ENCODE measurements at regions not wholly inside any gene's neighbourhood (a gene's known extent, or its start where the extent isn't known, plus 50 kb on each side); places are given as distances from the start of the nearest gene placed in this dataset.
A peak's percentile ranks its signal among the peaks of the same experiment; 100 is the strongest.
"Not testable (repeated sequence)": the region's sequence is repeated elsewhere in the genome, so short reads cannot be mapped to it uniquely, and the experiment has no call there.

DNA sequence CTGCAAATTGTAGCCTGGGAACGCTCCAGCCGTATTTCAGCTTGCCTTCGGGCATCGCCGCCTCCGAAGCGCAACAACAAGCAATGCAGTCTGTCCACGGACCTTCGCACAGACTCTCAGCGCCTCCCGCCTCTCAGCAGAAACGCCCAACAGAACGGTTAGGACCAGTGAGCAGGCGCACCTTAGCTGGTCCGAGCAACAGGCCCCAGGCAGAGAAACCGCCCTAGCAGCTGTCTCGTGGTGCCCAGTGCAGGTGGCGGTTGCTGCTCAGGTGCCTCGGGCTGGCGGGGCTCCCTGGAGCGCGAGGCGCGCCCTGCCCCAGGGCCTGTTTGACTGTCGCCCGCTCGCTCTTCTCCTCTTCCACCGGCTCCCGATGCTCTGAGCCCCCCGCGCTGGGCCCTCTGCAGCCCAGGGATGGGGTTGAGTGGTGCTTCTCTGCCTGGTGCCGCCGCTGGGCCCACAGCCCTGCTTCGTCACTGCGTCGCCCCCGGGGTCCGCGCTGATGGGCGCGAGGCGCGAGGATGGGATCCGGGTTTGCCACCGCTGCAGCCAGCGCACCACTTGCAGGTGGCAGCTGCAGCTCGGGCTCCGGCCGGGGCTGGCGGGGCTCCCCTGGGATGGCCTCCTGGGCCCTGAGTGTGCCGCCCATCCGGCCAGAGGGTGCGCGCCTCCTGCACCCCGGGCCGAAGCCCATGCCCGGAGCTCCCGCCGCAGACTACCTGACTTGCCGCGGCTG, 268.4 kb upstream of the FRG2C start:
- DNase-seq = no peak

DNA sequence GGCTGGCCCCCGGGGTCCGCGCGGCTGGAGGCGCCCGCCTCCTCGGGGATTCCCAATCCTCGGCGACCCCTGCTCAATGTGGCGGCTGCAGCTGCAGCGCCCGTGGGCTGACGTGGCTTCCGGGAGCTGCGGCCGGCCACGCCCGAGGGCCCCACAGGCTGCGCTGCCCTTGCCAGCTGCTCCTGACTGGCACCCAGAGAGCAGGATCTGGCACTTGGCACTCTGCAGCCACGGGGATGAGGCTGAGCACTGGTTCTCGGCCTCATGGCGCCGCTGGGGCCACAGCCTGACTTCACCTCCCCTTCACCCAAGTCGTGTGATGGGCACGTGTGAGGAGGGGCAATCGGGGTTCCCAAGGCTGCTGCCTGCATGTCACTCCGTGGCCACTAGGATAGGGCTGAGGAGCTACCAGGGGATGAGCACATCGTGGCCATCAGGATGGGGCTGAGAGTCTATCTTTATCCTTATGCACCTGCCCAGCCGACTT, 267.8 kb upstream of the FRG2C start:
- DNase-seq = no peak

DNA sequence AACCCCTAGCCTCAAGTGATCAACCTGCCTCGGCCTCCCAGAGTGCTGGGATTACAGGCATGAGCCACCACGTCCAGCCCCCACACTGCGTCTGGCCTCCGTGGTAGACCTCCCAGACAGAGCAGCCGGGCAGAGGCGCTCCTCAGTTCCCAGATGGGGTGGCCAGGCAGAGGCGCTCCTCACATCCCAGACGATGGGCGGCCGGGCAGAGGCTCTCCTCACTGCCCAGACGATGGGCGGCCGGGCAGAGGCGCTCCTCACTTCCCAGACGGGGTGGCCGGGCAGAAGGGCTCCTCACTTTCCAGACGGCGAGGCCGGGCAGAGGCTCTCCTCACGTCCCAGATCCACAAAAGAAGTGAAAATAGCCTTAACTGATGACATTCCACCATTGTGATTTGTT, 266.6 kb upstream of the FRG2C start:
- not testable (repeated sequence) for DNase-seq

DNA sequence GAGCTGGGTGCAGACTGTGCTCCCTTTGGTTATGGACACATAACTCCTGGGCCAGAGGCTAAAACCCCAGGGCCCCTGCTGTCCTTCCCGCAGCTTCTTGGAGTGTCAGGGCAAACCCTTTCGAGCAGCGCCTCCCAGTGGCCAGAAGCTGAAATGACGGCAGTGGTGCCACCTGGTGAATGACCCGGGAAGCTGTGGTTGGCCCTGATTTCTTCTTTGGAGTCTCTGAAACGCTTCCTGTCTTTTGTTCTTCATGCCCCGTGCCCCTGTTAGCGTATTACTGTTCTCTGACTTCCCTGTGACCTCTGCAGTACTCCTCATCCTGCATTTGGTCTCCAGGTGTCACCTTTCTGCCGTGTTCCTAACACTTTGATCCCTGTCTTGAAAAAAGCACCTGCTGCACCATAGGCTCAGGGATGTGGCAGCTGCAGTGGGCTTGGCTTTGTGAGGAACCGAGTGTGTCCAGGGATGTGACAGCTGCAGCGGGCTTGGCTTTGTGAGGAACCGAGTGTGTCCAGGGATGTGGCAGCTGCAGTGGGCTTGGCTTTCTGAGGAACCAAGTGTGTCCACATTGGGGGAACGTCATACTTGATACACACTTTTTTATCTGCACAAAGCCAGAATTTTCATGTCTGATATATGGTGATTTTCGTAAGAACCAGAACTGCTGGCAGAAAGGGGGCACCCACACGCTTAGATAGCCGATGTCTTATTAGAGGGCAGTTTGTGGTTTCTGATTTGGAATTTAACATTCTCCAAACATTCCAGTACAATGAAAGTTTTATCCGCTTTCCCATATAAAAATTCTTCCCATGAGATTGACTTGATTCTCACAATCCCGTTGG, 241.8 kb upstream of the FRG2C start:
- DNase-seq = not testable (repeated sequence)

DNA sequence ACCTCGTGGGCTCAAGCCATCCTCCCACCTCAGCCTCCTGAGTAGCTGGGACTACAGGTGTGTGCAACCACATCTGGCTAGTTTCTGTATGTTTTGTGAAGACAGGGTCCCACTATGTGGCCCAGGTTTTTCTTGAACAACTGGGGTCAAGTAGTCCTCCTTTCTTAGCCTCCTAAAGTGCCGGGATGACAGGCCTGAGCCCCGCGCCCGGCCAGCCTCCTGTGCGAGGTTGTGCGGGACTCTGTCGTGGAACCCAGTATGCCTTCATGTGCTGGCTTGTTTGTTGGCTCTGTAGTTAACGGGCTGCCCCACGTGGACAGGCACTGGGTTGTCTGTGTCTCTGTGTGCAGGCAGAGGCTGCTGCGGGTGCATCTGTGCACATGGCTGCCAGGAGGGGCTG, 238.7 kb upstream of the FRG2C start:
- not testable (repeated sequence) for DNase-seq

DNA sequence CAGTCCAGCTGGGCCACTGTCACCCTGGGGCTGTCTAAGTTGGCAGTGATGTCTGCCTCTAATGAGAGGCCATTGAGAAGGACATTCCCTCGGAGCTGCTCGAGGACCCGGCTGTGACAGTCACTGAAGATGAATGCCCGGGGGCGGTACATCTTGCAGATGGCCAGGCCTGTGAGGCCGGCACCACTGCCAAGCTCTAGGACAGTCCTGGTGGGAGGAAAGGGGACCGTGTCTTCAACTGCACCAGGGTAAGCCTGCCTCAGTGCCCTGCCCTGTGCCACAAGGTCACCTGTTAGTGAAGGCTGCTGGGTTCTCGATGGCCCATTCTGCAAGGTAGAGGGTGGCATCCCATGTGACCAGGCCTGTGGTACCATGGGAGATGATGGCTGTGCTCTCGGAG, 236.6 kb upstream of the FRG2C start:
- DNase-seq = not testable (repeated sequence)

DNA sequence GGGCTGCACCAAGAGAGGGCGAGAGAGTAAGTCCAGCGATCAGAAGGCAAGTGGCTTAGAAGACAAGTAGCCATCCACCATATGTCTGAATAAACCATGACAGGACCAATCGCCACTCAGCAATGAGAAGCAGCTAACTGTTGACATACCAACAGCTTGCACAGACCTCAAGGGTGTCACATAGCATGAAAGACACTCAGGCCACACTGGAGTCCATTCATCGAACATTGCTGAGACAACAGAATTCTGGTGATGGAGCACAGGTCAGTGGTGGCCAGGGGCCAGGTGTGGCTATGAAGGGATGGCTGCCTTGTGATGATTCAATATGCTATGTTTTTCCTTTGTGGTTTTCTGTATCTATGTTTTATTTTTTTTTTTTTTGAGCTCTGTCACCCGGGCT, 236.2 kb upstream of the FRG2C start:
- DNase-seq = not testable (repeated sequence)

DNA sequence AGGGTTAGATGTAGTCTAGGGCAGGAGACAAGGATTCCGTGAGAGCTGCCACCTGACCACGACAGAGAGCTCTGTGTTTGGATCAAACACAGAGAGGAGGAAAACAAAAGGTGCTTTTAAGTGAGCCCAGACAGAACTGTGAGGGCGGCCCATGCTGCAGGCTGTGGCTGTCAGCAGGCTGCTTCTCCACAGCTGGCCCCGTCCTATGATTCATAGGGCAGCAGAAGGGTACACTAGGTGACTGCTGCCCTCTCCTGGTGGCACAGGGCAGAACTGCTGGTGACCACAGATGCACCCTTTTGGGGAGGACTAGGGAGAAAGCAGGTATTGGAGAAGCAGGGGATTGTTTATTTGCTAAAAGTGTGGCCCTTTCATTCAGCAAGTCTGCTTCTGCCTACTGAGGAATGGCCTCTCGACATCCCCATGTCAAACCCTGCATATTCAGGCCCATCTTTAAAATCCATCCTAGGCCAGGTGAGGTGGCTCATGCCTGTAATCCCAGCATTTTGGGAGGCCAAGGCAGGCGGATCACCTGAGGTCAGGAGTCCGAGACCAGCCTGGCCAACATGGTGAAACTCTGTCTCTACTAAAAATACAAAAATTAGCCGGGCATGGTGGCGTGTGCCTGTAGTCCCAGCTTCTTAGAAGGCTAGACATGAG, 234.4 kb upstream of the FRG2C start:
- not testable (repeated sequence) for DNase-seq

DNA sequence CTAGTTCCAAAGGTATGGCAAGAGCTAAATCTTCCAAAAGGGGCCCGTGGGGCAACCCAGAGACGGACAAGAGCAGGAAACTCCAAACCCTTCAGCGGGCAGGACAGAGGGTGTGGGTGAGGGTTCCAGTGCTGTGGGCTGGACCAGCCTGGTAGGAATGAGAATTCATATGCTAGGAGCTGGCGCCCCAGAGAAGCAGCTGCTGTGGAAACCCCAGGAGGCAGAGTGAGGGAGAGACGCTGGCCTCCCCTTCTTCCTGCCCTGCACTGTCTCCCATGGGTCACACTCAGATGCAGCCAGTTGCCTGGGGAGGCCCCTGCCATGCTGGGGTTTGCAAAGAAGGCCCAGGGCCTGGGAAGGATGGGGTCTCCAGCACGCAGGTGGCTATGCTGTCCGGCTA, 233.7 kb upstream of the FRG2C start:
- not testable (repeated sequence) for DNase-seq

DNA sequence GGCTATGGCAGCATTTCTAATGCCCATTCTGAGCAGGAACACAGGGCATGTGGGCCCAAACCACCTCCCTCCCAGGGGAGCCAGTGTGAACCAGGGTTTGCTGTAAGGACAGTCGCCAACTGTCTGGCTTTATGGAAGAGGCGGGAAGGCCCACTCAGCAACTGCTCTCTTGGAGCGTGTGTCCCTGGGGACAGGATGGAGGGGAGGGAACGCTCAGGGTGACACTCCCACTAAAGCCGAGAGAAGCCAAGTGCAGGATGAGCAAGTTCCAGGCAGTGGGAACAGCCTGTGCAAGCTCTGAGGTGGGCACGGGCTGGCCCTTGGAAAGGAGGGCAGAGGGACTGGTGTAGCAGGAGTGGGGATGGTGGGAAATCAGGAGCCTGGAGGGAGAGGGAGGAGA, 233.0 kb upstream of the FRG2C start:
- not testable (repeated sequence) for DNase-seq

DNA sequence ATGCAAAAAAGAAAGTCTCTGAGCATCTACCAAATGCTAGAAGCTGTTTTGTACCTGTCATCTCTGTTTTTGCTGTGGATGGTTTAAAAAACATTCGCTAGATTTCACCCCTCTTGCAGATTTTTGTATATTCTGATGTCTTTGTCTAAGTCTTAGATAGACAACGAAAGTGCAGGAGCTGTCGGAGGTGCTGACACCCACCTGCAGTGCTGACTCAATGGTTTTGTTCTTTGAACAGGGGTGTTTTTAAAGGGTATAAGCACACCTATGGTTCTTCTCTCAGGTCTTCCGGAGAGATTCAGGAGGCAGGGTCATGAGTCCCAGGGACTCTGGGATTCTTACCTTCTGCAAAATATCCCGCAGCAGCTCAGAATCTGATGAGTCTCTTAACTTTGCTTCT, 231.7 kb upstream of the FRG2C start:
- not testable (repeated sequence) for DNase-seq

DNA sequence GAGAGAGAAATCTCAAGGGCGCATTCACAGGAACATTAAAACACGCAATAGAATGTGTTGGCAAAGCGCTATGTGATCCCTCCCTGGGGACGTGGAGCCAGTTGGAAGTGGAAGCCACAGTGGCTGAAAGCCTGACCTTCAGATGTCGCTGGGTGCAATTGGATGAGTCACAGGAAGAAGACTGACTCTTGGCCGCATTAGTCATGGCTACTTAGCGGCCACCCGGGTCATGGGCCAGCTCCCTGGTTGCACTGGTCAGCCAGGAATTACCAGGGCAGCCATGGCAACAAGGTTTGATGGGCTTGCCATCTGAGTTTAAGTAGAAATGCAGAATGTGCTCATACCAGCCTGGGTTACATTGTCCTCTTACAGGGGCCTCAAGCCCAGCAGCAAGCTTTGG, 231.2 kb upstream of the FRG2C start:
- not testable (repeated sequence) for DNase-seq

DNA sequence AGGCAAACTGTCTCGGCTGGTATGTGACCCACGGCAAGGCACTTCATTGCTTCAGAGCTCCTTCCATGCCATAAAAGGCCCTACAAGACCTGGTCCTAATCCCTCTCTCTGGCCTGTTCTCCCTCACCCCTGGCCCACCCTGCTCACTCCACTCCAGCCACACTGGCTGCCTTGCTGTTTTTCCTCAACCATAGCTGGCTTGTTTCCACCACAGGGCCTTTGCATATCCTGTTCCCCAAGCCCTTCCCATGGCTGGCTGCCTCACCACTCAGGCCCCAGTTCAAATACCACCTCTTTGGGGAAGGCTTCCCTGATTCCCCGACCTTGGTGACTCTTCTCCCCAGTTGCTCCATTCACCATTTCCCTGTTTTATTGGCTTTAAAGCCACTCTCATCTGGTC, 230.8 kb upstream of the FRG2C start:
- not testable (repeated sequence) for DNase-seq

DNA sequence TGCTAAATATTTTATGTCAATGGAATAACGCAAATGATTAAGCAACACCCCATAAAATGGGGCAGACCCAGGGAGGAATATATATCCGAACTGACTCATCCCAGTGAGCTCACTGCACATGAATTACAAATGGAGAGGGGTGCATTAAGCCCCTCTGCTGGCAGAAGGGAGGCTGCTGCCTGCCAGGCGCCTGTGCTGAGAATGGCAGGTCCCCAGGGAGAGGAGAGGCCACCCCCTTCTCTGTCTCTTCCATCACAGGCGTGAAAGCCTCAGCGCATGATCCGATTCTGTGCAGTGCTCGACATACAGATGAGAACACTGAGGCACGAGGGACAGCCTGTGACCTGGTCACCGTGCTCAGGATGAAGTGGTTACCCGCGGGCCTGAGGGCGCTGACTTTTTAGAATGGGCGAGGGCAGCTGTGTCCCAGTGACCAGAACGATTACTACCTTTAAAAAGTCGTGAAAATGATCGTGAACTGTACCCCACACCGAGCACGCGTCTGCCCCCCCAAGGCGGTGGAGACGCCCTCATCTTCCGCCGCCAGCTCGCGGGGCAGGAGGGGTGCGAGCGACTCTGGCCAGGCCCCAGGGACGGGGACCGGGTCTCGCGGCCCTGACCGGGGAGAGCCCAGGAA, 229.7 kb upstream of the FRG2C start:
- not testable (repeated sequence) for DNase-seq

DNA sequence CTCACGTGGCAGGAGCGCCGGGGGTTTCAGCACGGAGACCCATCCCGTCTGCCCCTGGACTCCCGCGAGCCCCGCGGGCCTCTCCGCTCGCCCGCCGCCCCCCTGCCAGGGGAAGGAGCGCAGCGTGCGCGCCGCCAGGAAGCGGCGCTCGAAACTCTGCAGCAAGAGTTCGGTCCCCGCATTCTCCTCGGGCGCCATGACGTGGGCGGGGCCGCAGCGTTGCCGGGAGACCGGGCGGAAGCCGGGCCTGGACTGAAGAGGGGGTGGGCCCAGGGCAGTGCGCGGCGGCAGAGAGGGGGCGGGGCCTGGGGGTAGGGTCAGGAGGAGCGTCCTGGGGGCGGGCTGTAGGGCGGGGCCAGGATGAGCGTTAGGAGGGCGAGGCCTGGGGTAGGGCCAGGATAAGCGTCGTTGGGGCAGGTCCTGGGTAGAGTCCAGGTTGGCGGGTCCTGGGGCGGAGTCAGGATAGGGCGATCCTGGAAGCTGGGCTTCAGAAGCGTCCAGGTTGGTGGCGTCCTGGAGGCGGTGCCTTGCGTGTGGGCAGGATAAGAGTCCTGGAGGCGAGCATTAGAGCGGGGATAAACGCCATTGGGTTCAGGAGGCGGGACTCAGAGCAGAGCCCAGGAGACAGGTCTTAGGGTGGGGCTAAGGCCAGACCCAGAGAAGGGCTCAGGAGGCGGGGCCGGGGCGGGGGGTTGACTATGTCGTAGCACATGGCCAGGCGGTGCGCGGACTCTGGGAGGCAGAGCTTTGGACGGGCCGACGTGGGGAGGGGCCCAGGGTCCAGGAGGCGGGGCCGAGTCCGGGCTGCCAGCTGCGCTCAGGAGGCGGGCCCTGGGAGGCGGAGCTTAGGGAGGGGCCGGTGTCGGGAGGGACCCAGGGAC, 229.0 kb upstream of the FRG2C start:
- DNase-seq = peak; percentile 67

DNA sequence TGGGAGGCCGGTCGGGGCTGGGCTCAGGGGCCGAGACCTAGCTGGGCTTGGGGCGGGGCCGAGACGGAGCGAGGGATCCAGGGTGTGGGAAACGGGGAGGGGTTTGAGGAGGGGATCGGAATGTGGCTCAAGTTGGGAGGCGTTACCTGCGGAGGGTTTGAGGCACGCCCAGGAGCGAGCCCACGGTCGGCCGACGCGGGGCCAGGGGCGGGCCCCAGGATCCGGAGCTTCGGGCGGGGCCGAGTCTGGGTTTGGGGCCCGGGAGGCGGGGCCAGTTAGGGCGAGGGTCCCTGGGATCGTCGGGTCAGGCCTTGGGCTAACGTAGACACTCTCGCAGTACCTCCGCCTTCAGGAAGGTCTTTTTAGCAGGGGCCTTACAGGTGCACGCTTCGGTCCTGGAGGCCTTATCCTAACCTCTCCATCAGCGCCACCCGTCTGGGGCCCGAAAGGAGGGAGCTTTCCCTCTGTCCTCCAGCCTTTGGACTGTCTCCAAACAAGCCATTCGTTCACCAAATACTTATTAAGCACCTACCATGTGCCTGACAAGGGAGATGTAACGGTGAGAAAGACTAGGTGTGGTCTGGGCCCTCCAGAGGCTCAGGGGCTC, 228.2 kb upstream of the FRG2C start:
- peak; percentile 58 for DNase-seq

DNA sequence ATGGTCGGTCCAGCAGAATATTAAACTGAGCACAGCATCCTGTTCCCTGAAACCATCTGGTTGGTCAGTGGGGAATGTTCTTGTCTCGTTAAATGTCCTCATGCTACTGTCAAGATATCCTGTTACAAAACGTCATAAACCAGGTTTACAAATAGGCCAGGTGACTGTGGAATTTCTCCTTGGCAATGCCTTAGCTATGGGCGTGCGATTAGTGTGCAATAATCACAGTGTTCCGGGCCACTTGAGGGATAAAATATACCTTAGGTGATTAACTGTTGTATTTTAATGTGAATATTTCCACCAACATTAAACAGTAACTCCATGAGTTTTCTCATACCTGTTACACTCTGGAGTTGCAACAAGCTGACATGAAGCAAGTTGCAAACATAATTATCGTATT, 223.1 kb upstream of the FRG2C start:
- not testable (repeated sequence) for DNase-seq

DNA sequence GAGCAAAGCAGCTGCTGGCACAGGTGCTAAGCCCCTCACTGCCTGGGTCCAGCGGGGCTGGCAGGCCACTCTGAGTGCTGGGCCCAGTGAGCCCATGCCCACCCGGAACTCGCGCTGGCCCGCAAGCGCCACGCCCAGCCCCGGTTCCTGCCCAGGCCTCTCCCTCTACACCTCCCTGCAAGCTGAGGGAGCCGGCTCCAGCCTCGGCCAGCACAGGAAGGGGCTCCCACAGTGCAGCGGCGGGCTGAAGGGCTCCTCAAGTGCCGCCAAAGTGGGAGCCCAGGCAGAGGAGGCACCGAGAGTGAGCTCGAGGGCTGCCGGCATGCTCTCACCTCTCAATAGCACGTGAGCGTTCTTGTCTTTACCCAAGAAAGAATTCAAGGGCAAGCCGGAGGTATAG, 219.5 kb upstream of the FRG2C start:
- DNase-seq = not testable (repeated sequence)

DNA sequence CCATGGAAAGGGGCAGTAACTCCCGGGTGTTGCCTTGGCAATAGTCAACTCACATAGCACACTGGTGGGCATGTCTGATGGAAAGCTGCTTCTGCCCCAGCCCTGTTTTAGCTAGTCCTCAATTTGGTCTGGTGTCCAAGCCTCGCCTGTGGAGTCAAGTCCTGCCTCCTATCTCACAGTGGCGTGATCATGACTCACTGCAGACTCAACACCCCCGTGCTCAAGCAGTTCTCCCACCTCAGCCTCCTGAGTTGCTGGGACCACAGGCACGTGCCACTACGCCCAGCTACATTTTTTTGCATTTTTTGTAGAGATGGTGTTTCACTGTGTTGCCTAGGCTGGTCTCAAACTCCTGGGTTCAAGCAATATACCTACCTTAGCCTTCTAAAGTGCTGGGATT, 218.9 kb upstream of the FRG2C start:
- not testable (repeated sequence) for DNase-seq

DNA sequence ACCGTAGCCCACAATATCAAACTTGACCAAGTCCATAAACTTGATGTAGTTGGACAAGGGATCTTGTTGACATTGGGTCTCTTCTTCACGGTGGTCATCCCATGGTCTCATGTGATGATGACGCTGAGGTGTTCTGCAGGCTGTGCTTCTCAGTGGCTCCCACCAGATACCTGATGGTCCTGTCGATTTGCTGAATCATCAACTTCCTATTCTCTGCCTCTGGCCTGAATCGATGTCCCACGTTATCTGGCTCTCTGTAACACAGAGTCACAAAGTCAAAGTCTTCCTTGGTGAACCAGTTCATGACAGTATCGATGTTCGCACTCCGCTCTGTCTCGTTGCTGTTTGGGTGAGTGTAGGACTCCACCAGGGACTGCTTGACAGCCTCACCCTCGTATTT, 217.2 kb upstream of the FRG2C start:
- not testable (repeated sequence) for DNase-seq

DNA sequence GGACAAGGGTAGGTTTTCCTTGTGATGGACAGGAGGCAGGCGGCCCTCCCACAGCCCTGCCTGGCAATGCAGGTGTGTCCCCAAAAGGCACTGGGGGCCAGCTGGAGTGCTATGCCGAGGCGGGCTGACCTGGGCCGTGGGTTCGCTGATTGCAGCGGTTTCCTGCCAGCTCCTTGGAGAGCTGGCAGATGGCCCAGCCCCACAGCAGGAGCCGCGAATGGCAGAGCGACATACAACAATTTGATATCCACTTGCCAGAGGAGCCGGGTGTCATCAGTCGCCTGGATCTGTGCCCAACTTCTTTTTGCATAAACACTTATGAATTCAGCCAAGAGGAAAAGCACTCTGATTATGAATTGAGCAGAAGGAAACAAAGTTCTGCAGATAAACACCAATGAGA, 210.8 kb upstream of the FRG2C start:
- DNase-seq = not testable (repeated sequence)
